Right lobe of liver (tissue), 6 donors: ENCODE measurements at regions not wholly inside any gene's neighbourhood (a gene's known extent, or its start where the extent isn't known, plus 50 kb on each side); places are given as distances from the start of the nearest gene placed in this dataset.
"Not testable (repeated sequence)": the region's sequence is repeated elsewhere in the genome, so short reads cannot be mapped to it uniquely, and the experiment has no call there.

Experiments used
- ATAC-seq, 4 donors: fragments of 200-7000 bp; cut with Tn5 transposase; one replicate each; pipeline ENCODE4 v1.9.1; 2020; ENCODE audit warnings: mild to moderate bottlenecking in 4 of 4, moderate library complexity in 4 of 4
- DNase-seq, 3 donors: peaks; one replicate each; pipeline ENCODE4 v3.0.0-alpha.2; 2020
- H3K27ac ChIP-seq, 3 donors: fragments of 200-600 bp; one replicate each; pipeline ENCODE4 v1.8.0; 2022
- H3K27me3 ChIP-seq, 2 donors: fragments of 200-600 bp; one replicate each; pipeline ENCODE4 v1.8.0; 2022
- H3K36me3 ChIP-seq, 4 donors: fragments of 200-600 bp; sonication (generic) in 1 of 4; one replicate each; pipeline versions ENCODE4 v1.5.1 to v1.8.0; 2017 to 2022; ENCODE audit warnings: control low read depth in 1 of 4
- H3K4me1 ChIP-seq, 4 donors: fragments of 200-600 bp; sonication (generic) in 1 of 4; one replicate each; pipeline versions ENCODE4 v1.5.1 to v1.8.0; 2017 to 2022; ENCODE audit warnings: control low read depth in 1 of 4
- H3K4me3 ChIP-seq, 3 donors: fragments of 200-600 bp; one replicate each; pipeline ENCODE4 v1.8.0; 2022
- H3K9me3 ChIP-seq, 4 donors: fragments of 200-600 bp; sonication (generic) in 1 of 4; one replicate each; pipeline versions ENCODE4 v1.5.1 to v1.8.0; 2017 to 2022; ENCODE audit warnings: control low read depth in 1 of 4
- POLR2A ChIP-seq: fragments of 450-650 bp; IDR thresholded peaks from one replicate; pipeline ENCODE4 v1.6.1; 2017; ENCODE audit warnings: antibody characterized with exemption, mild to moderate bottlenecking
- WGBS: methylation state at CpG from one replicate; pipeline ENCODE4 v1.1.6; 2018; ENCODE audit warnings: low coverage, low lambda C conversion rate; ENCODE audit not compliant: insufficient coverage; ENCODE audit errors: missing lambda C conversion rate; 5-methylcytosine and 5-hydroxymethylcytosine counted together
- intact Hi-C, 2 donors: fragments of 100-400 bp; cut with DNase I; formaldehyde crosslinking; loops; one replicate each; pipeline versions ENCODE4 v1.11.2 to v1.14.1; 2022
- TF ChIP-seq, protein P1 (sequence below), 4 donors: fragments of 200-600 bp in 3 of 4; fragments of 450-650 bp in 1 of 4; IDR thresholded peaks; one replicate each; pipeline versions ENCODE4 v1.5.1 to v1.8.0; 2016 to 2022; ENCODE audit warnings: antibody characterized with exemption in 4 of 4, mild to moderate bottlenecking in 2 of 4
- donor health status: DM: no; HTN: yes; CAD: no.
- donor health status: DM: no; HTN: no; CAD: no.
- donor health status: DM: no; HTN: no; CAD: no.
- donor health status: DM: no; HTN: yes; CAD: no.
- donor health status: DM: no; HTN: yes; CAD: no.

GRCh38 chr1:199608414-199608813, 419.1 kb upstream of the NR5A2 start:
- Histone ChIP-seq H3K27ac (no peak overlapping the region), H3K4me1 (no peaks in the 10 kb centered on the region), H3K27me3 (no peaks in the 10 kb centered on the region), H3K36me3 (no peaks in the 10 kb centered on the region), H3K4me3 (no peak overlapping the region), H3K9me3 (no peaks in the 10 kb centered on the region)
- DNase-seq (no peak), ATAC-seq (no peak)
- WGBS, result 45% methylated on average over 4 of the region's 4 CpGs
- no peak for TF ChIP-seq POLR2A
- TF ChIP-seq, protein P1, sequence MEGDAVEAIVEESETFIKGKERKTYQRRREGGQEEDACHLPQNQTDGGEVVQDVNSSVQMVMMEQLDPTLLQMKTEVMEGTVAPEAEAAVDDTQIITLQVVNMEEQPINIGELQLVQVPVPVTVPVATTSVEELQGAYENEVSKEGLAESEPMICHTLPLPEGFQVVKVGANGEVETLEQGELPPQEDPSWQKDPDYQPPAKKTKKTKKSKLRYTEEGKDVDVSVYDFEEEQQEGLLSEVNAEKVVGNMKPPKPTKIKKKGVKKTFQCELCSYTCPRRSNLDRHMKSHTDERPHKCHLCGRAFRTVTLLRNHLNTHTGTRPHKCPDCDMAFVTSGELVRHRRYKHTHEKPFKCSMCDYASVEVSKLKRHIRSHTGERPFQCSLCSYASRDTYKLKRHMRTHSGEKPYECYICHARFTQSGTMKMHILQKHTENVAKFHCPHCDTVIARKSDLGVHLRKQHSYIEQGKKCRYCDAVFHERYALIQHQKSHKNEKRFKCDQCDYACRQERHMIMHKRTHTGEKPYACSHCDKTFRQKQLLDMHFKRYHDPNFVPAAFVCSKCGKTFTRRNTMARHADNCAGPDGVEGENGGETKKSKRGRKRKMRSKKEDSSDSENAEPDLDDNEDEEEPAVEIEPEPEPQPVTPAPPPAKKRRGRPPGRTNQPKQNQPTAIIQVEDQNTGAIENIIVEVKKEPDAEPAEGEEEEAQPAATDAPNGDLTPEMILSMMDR (IDR thresholded peaks at IDR 0.05), result no peak
- intact Hi-C loops, result no loop called here

- ATAC-seq (no peak), DNase-seq (no peak)
- Histone ChIP-seq H3K4me1 (no peaks in the 10 kb centered on the region), H3K36me3 (no peaks in the 10 kb centered on the region), H3K9me3 (no peaks in the 10 kb centered on the region), H3K27me3 (no peaks in the 10 kb centered on the region), H3K4me3 (no peak overlapping the region), H3K27ac (no peak overlapping the region)
- TF ChIP-seq, protein P1 (IDR thresholded peaks at IDR 0.05), result no peak
- no peak for TF ChIP-seq POLR2A
- 61% methylated on average over 6 of the region's 6 CpGs for WGBS
- intact Hi-C loops, result no loop called here
Measured at GRCh38 chr1:199612976-199613774, 414.3 kb upstream of the NR5A2 start.

DNA sequence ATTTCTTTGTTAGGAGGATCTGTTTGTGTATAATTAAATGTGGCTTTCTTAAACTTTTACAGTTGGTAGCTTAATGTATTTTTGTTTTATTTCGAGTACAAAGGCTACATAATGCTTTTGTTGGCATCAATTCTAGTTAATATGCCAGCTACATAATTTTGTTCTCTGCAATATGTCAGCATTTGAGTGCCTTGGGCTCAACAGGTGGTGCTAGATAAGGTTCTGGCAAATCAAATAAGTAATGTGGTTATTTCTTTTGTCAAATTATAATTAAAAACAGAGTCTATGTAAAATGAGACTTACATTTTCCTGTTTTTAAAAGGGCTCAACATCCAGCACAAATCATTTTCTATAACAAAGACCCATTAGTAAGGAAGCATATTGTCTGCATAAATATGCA, 410.6 kb upstream of the NR5A2 start:
- ATAC-seq (no peak), DNase-seq (no peak)
- no peaks in the 10 kb centered on the region for H3K27me3 ChIP-seq
- H3K9me3 ChIP-seq, result no peaks in the 10 kb centered on the region
- no peak overlapping the region for H3K4me3 ChIP-seq
- no peaks in the 10 kb centered on the region for H3K4me1 ChIP-seq
- intact Hi-C loops, result no loop called here
- WGBS, result 38% methylated on average over 1 of the region's 1 CpG
- no peak overlapping the region for H3K27ac ChIP-seq
- no peak for TF ChIP-seq POLR2A
- TF ChIP-seq, protein P1 (IDR thresholded peaks at IDR 0.05), result no peak
- no peaks in the 10 kb centered on the region for H3K36me3 ChIP-seq

DNA sequence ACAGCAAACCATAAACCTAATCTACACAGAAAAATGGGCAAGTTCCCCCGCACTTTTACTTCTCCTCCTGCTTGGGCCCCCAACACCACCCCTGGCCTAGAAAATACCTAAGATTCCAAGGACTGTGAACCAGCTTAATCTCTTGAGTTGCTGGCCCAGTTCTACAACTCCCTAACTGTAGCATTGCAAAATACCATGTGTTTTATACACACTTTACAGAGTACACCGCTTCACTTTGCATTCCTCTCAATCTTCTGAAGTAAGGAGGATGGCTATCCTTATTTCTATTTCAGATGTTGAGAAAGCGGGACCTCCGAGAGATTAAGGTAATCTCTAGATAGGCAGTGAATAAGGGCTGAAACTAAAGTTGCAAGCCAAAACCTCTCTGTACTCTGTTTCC, 408.3 kb upstream of the NR5A2 start:
- TF ChIP-seq POLR2A, result no peak
- intact Hi-C loops, result no loop called here
- Histone ChIP-seq H3K27me3 (no peaks in the 10 kb centered on the region), H3K4me1 (no peaks in the 10 kb centered on the region), H3K27ac (no peak overlapping the region), H3K36me3 (no peaks in the 10 kb centered on the region), H3K9me3 (no peaks in the 10 kb centered on the region), H3K4me3 (no peak overlapping the region)
- 68% methylated on average over 4 of the region's 4 CpGs for WGBS
- ATAC-seq (no peak), DNase-seq (no peak)

- 83% methylated on average over 3 of the region's 3 CpGs for WGBS
- H3K4me1 ChIP-seq, H3K9me3 ChIP-seq, H3K27ac ChIP-seq, H3K27me3 ChIP-seq, DNase-seq, ATAC-seq, H3K4me3 ChIP-seq, intact Hi-C loops, H3K36me3 ChIP-seq: not testable (repeated sequence)
Measured at GRCh38 chr1:199626228-199626627, 401.3 kb upstream of the NR5A2 start.
